ENCODE measurements at regions not wholly inside any gene's neighbourhood (a gene's known extent, or its start where the extent isn't known, plus 50 kb on each side); places are given as distances from the start of the nearest gene placed in this dataset.

- H3K4me1 ChIP-seq: peaks cover 0 to 7% (median 2%) of the 10 kb centered on the region in 4 donors
- no peak overlapping the region for H3K27ac ChIP-seq
- DNase-seq: no peak
- no peak overlapping the region for H3K4me3 ChIP-seq
- H3K9me3 ChIP-seq: no peaks in the 10 kb centered on the region
- no peaks in the 10 kb centered on the region for H3K27me3 ChIP-seq
- TF ChIP-seq, protein P1, sequence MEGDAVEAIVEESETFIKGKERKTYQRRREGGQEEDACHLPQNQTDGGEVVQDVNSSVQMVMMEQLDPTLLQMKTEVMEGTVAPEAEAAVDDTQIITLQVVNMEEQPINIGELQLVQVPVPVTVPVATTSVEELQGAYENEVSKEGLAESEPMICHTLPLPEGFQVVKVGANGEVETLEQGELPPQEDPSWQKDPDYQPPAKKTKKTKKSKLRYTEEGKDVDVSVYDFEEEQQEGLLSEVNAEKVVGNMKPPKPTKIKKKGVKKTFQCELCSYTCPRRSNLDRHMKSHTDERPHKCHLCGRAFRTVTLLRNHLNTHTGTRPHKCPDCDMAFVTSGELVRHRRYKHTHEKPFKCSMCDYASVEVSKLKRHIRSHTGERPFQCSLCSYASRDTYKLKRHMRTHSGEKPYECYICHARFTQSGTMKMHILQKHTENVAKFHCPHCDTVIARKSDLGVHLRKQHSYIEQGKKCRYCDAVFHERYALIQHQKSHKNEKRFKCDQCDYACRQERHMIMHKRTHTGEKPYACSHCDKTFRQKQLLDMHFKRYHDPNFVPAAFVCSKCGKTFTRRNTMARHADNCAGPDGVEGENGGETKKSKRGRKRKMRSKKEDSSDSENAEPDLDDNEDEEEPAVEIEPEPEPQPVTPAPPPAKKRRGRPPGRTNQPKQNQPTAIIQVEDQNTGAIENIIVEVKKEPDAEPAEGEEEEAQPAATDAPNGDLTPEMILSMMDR (IDR thresholded peaks at IDR 0.05): no peak
- H3K36me3 ChIP-seq: no peaks in the 10 kb centered on the region
- intact Hi-C loops (cut with DNase I; ENCODE audit: low total_unique reads): no loop called here
Observed at GRCh38 chr12:67539329-67539728, 109.2 kb upstream of the DYRK2 start.

DNA sequence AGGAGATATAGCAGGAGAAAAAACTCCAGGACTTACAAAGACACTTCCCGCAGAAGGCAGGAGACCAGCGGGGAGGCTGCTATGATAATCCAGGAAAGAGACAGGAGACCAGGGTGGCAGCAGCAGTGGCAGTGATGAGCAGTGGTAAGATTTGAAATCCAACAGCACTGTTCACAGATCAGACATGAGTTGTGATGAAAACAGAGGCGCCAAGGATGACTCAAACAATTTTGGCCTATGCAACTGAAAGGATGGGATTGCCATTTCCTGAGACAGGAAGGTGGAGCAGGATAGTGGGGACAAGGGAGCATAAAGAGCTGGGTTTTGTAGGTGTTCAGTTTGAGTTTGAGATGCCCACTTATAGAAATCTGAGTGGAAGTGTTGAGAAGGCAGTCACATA lies 108.6 kb upstream of the DYRK2 start:
- intact Hi-C loops (cut with DNase I; ENCODE audit: low total_unique reads): no loop called here
- H3K27me3 ChIP-seq: no peaks in the 10 kb centered on the region
- TF ChIP-seq, protein P1 (IDR thresholded peaks at IDR 0.05): no peak
- DNase-seq: no peak
- H3K4me1 ChIP-seq: peaks cover 0 to under 1% (median 0%) of the 10 kb centered on the region in 4 donors
- no peak overlapping the region for H3K27ac ChIP-seq
- H3K36me3 ChIP-seq: no peaks in the 10 kb centered on the region
- H3K4me3 ChIP-seq: no peak overlapping the region
- no peaks in the 10 kb centered on the region for H3K9me3 ChIP-seq

- DNase-seq: no peak
- TF ChIP-seq, protein P1 (IDR thresholded peaks at IDR 0.05): no peak
- H3K4me1 ChIP-seq: no peaks in the 10 kb centered on the region
- intact Hi-C loops (cut with DNase I; ENCODE audit: low total_unique reads): no loop called here
- no peaks in the 10 kb centered on the region for H3K36me3 ChIP-seq
- H3K27me3 ChIP-seq: no peaks in the 10 kb centered on the region
- H3K4me3 ChIP-seq: no peak overlapping the region
- H3K9me3 ChIP-seq: no peaks in the 10 kb centered on the region
- H3K27ac ChIP-seq: no peak overlapping the region
Observed at GRCh38 chr12:67540920-67541624, 107.5 kb upstream of the DYRK2 start.

DNA sequence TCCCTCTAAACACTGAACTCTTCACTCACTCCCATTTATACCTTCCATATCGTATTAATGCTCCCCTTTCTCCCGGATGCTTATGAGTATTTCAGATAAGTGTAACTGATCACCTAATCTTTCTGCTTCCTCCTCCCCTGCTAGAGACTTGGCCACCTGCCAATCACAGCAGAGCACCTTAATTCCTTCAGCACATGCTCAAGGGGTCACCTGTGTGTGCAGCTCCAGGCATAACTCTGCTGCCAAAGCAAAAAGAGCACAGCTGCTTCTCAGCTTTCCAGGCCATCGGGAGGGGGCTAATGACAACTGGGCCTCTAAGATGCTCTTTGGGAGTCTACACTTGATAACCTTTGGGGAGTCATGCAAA lies 106.9 kb upstream of the DYRK2 start:
- H3K4me1 ChIP-seq: no peaks in the 10 kb centered on the region
- H3K4me3 ChIP-seq: no peak overlapping the region
- TF ChIP-seq, protein P1 (IDR thresholded peaks at IDR 0.05): no peak
- H3K36me3 ChIP-seq: no peaks in the 10 kb centered on the region
- no peaks in the 10 kb centered on the region for H3K9me3 ChIP-seq
- H3K27me3 ChIP-seq: no peaks in the 10 kb centered on the region
- H3K27ac ChIP-seq: no peak overlapping the region
- intact Hi-C loops (cut with DNase I; ENCODE audit: low total_unique reads): no loop called here
- DNase-seq: no peak

- no peaks in the 10 kb centered on the region for H3K9me3 ChIP-seq
- TF ChIP-seq, protein P1 (IDR thresholded peaks at IDR 0.05): no peak
Observed at GRCh38 chr12:67543021-67543770, 105.3 kb upstream of the DYRK2 start.

More at GRCh38 chr12:67543021-67543770, 105.3 kb upstream of the DYRK2 start:
- DNase-seq: no peak
- Histone ChIP-seq H3K27ac (no peak overlapping the region), H3K36me3 (no peaks in the 10 kb centered on the region), H3K4me1 (no peaks in the 10 kb centered on the region), H3K27me3 (no peaks in the 10 kb centered on the region), H3K4me3 (no peak overlapping the region)
- intact Hi-C loops (cut with DNase I; ENCODE audit: low total_unique reads): no loop called here

Data from tibial artery (tissue), 4 donors.